ENCODE measurements at regions not wholly inside any gene's neighbourhood (a gene's known extent, or its start where the extent isn't known, plus 50 kb on each side); places are given as distances from the start of the nearest gene placed in this dataset.

- intact Hi-C loops (cut with DNase I) = no loop called here
- ATAC-seq (no peak), DNase-seq (ENCODE audit: missing footprints) (no peak)
Observed at GRCh38 chr4:54558889-54559677, 98.7 kb upstream of the KIT start.

- DNase-seq (ENCODE audit: missing footprints) (no peak), ATAC-seq (no peak)
- intact Hi-C loops (cut with DNase I) = no loop called here
Observed at GRCh38 chr4:54560513-54560912, 97.2 kb upstream of the KIT start.

GRCh38 chr4:54561940-54562339, 95.8 kb upstream of the KIT start:
- intact Hi-C loops (cut with DNase I) = no loop called here
- no peak for DNase-seq (ENCODE audit: missing footprints)
- ATAC-seq = no peak

GRCh38 chr4:54566608-54567007, 91.1 kb upstream of the KIT start:
- no peak for ATAC-seq
- DNase-seq (ENCODE audit: missing footprints) = no peak
- intact Hi-C loops (cut with DNase I) = no loop called here

GRCh38 chr4:54567327-54567726, 90.4 kb upstream of the KIT start:
- ATAC-seq (no peak), DNase-seq (ENCODE audit: missing footprints) (no peak)
- intact Hi-C loops (cut with DNase I) = no loop called here

- ATAC-seq = peak; percentile 52
- no peak for DNase-seq (ENCODE audit: missing footprints)
- intact Hi-C loops (cut with DNase I) = no loop called here
Observed at GRCh38 chr4:54568184-54568583, 89.6 kb upstream of the KIT start.

GRCh38 chr4:54570822-54571221, 86.9 kb upstream of the KIT start:
- ATAC-seq = no peak
- DNase-seq (ENCODE audit: missing footprints) = no peak
- intact Hi-C loops (cut with DNase I) = no loop called here

GRCh38 chr4:54571293-54572151, 86.2 kb upstream of the KIT start:
- ATAC-seq (no peak), DNase-seq (ENCODE audit: missing footprints) (no peak)
- intact Hi-C loops (cut with DNase I) = no loop called here

- ATAC-seq (no peak), DNase-seq (ENCODE audit: missing footprints) (no peak)
- intact Hi-C loops (cut with DNase I) = no loop called here
Observed at GRCh38 chr4:54572152-54572542, 85.6 kb upstream of the KIT start.

- ATAC-seq (no peak), DNase-seq (ENCODE audit: missing footprints) (no peak)
- intact Hi-C loops (cut with DNase I) = no loop called here
Observed at GRCh38 chr4:54574500-54574899, 83.3 kb upstream of the KIT start.

- no peak for ATAC-seq
- no peak for DNase-seq (ENCODE audit: missing footprints)
- intact Hi-C loops (cut with DNase I) = no loop called here
Observed at GRCh38 chr4:54575919-54576318, 81.8 kb upstream of the KIT start.

GRCh38 chr4:54581807-54582206, 76.0 kb upstream of the KIT start:
- intact Hi-C loops (cut with DNase I) = no loop called here
- ATAC-seq (no peak), DNase-seq (ENCODE audit: missing footprints) (no peak)

GRCh38 chr4:54585321-54586000, 72.3 kb upstream of the KIT start:
- intact Hi-C loops (cut with DNase I) = no loop called here
- DNase-seq (ENCODE audit: missing footprints) (no peak), ATAC-seq (no peak)

GRCh38 chr4:54586320-54586955, 71.3 kb upstream of the KIT start:
- DNase-seq (ENCODE audit: missing footprints) = no peak
- intact Hi-C loops (cut with DNase I) = no loop called here
- no peak for ATAC-seq

- no peak for DNase-seq (ENCODE audit: missing footprints)
- intact Hi-C loops (cut with DNase I) = no loop called here
- ATAC-seq = no peak
Observed at GRCh38 chr4:54587107-54587891, 70.5 kb upstream of the KIT start.

- no peak for ATAC-seq
- DNase-seq (ENCODE audit: missing footprints) = no peak
- intact Hi-C loops (cut with DNase I) = no loop called here
Observed at GRCh38 chr4:54588404-54588803, 69.4 kb upstream of the KIT start.

- no peak for DNase-seq (ENCODE audit: missing footprints)
- intact Hi-C loops (cut with DNase I) = no loop called here
- no peak for ATAC-seq
Observed at GRCh38 chr4:54589586-54589985, 68.2 kb upstream of the KIT start.

GRCh38 chr4:54593795-54594322, 63.9 kb upstream of the KIT start:
- ATAC-seq (no peak), DNase-seq (ENCODE audit: missing footprints) (no peak)
- intact Hi-C loops (cut with DNase I) = no loop called here
